Adrenal gland (tissue), 9 donors: ENCODE measurements at regions not wholly inside any gene's neighbourhood (a gene's known extent, or its start where the extent isn't known, plus 50 kb on each side); places are given as distances from the start of the nearest gene placed in this dataset.

ENCODE experiments used
- DNase-seq, 7 donors: peaks; one replicate each; pipeline ENCODE4 v3.0.0-alpha.2; 2019 to 2020
- H3K27ac ChIP-seq, 5 donors: fragments of 200-600 bp; sonication (generic) in 4 of 5; 1 replicate in 3 of 5; 2 replicates in 2 of 5; pipeline versions ENCODE4 v1.5.1 to v1.8.0; 2016 to 2020; ENCODE audit warnings: mild to moderate bottlenecking in 1 of 5
- H3K27me3 ChIP-seq: fragments of 200-600 bp; 2 replicates; pipeline ENCODE4 v1.8.0; 2021
- H3K36me3 ChIP-seq, 2 donors: fragments of 200-600 bp; replicated peaks in 1 of 2; 1 replicate in 1 of 2; 2 replicates in 1 of 2; pipeline versions ENCODE4 v1.5.1 to v1.8.0; 2018 to 2022
- H3K4me1 ChIP-seq, 2 donors: fragments of 200-600 bp; replicated peaks in 1 of 2; 1 replicate in 1 of 2; 2 replicates in 1 of 2; pipeline versions ENCODE4 v1.5.1 to v1.8.0; 2018 to 2021
- H3K4me3 ChIP-seq, 4 donors: fragments of 200-600 bp; sonication (generic) in 3 of 4; one replicate each; pipeline ENCODE4 v1.5.1; 2016 to 2018
- H3K9me3 ChIP-seq, 3 donors: fragments of 200-600 bp; sonication (generic) in 1 of 3; replicated peaks in 1 of 3; 1 replicate in 2 of 3; 2 replicates in 1 of 3; pipeline versions ENCODE4 v1.5.1 to v1.8.0; 2016 to 2021
- POLR2A ChIP-seq, 2 donors: fragments of 450-650 bp; IDR thresholded peaks; one replicate each; pipeline ENCODE4 v1.6.1; 2017; ENCODE audit warnings: antibody characterized with exemption in 2 of 2, mild to moderate bottlenecking in 2 of 2, moderate library complexity in 1 of 2
- WGBS, 4 donors: extraction: QIAGEN DNeasy Blood & Tissue Kit in 2 of 4; methylation state at CpG; one replicate each; pipeline versions ENCODE4 v1.1.5 to v1.1.7; 2013 to 2017; 5-methylcytosine and 5-hydroxymethylcytosine counted together
- intact Hi-C, 2 donors: fragments of 100-400 bp; cut with DNase I; formaldehyde crosslinking; loops; one replicate each; pipeline versions ENCODE4 v1.14.1 to v1.15.0; 2022 to 2023
- TF ChIP-seq, protein P1 (sequence below), 6 experiments: fragments of 450-650 bp in 4 of 6; fragments of 200-600 bp in 2 of 6; sonication (generic) in 1 of 6; IDR thresholded peaks; 1 replicate in 5 of 6; 2 replicates in 1 of 6; pipeline versions ENCODE4 v1.5.1 to v1.8.0; 2016 to 2021; ENCODE audit warnings: antibody characterized with exemption in 6 of 6, mild to moderate bottlenecking in 2 of 6, moderate library complexity in 1 of 6
- donor health status: healthy with polysubstance abuse.
- donor health status: Bipolar disorder and iron deficiency.
- donor health status: DM: yes; HTN: yes; CAD: no.
- donor health status: DM: no; HTN: no; CAD: no.
- donor health status: DM: no; HTN: no; CAD: no.

- TF ChIP-seq, protein P1, sequence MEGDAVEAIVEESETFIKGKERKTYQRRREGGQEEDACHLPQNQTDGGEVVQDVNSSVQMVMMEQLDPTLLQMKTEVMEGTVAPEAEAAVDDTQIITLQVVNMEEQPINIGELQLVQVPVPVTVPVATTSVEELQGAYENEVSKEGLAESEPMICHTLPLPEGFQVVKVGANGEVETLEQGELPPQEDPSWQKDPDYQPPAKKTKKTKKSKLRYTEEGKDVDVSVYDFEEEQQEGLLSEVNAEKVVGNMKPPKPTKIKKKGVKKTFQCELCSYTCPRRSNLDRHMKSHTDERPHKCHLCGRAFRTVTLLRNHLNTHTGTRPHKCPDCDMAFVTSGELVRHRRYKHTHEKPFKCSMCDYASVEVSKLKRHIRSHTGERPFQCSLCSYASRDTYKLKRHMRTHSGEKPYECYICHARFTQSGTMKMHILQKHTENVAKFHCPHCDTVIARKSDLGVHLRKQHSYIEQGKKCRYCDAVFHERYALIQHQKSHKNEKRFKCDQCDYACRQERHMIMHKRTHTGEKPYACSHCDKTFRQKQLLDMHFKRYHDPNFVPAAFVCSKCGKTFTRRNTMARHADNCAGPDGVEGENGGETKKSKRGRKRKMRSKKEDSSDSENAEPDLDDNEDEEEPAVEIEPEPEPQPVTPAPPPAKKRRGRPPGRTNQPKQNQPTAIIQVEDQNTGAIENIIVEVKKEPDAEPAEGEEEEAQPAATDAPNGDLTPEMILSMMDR (IDR thresholded peaks at IDR 0.05): no peak
- TF ChIP-seq POLR2A (IDR thresholded peaks at IDR 0.05): no peak
- H3K27ac ChIP-seq: no peak overlapping the region
- DNase-seq: no peak
- WGBS, 4 donors: 85 to 91% (median 89%) methylated on average over 3 of the region's 3 CpGs
- H3K4me1 ChIP-seq: no peaks in the 10 kb centered on the region
- no peaks in the 10 kb centered on the region for H3K36me3 ChIP-seq
- H3K27me3 ChIP-seq: no peaks in the 10 kb centered on the region
- H3K9me3 ChIP-seq: no peaks in the 10 kb centered on the region
- intact Hi-C loops: no loop called here
- H3K4me3 ChIP-seq: no peak overlapping the region
These were observed 499.8 kb upstream of the TBX3 start for GRCh38 chr12:115183752-115184151.

- Histone ChIP-seq H3K9me3 (no peaks in the 10 kb centered on the region), H3K4me3 (no peak overlapping the region), H3K27me3 (no peaks in the 10 kb centered on the region), H3K36me3 (no peaks in the 10 kb centered on the region), H3K4me1 (no peaks in the 10 kb centered on the region), H3K27ac (no peak overlapping the region)
- intact Hi-C loops: no loop called here
- DNase-seq: no peak
- WGBS, 4 donors: 95 to 97% (median 95%) methylated on average over 6 of the region's 6 CpGs
- TF ChIP-seq, protein P1 (IDR thresholded peaks at IDR 0.05): no peak
- no peak for TF ChIP-seq POLR2A (IDR thresholded peaks at IDR 0.05)
These were observed 493.9 kb upstream of the TBX3 start for GRCh38 chr12:115177899-115178298.

- no peaks in the 10 kb centered on the region for H3K9me3 ChIP-seq
- 51 to 59% (median 57%) methylated on average over 3 of the region's 3 CpGs for WGBS, 4 donors
These were observed 492.9 kb upstream of the TBX3 start for GRCh38 chr12:115176741-115177400.

GRCh38 chr12:115174920-115175319 is 490.9 kb upstream of the TBX3 start:
- TF ChIP-seq, protein P1 (IDR thresholded peaks at IDR 0.05): no peak
- TF ChIP-seq POLR2A (IDR thresholded peaks at IDR 0.05): no peak
- Histone ChIP-seq H3K9me3 (no peaks in the 10 kb centered on the region), H3K36me3 (no peaks in the 10 kb centered on the region), H3K27me3 (no peaks in the 10 kb centered on the region), H3K4me1 (no peaks in the 10 kb centered on the region), H3K4me3 (no peak overlapping the region), H3K27ac (no peak overlapping the region)
- intact Hi-C loops: no loop called here
- DNase-seq: peak in 1 of 7 donors; percentile 52
- WGBS, 4 donors: 70 to 83% (median 76%) methylated on average over 12 of the region's 12 CpGs

More at GRCh38 chr12:115176741-115177400, 492.9 kb upstream of the TBX3 start:
- H3K36me3 ChIP-seq: no peaks in the 10 kb centered on the region
- H3K4me1 ChIP-seq: no peaks in the 10 kb centered on the region
- intact Hi-C loops: no loop called here
- no peak for DNase-seq
- no peak for TF ChIP-seq POLR2A (IDR thresholded peaks at IDR 0.05)
- TF ChIP-seq, protein P1 (IDR thresholded peaks at IDR 0.05): no peak
- H3K4me3 ChIP-seq: no peak overlapping the region
- H3K27me3 ChIP-seq: no peaks in the 10 kb centered on the region
- no peak overlapping the region for H3K27ac ChIP-seq
